NCI-H2107 treated with DMSO at 0.1 percent for 48 hours (cell line): ENCODE measurements at regions not wholly inside any gene's neighbourhood (a gene's known extent, or its start where the extent isn't known, plus 50 kb on each side); places are given as distances from the start of the nearest gene placed in this dataset.

Experiments used
- DNase-seq: peaks from one replicate; lab custom pipeline; 2025; ENCODE audit not compliant: unreplicated experiment; lab: John Stamatoyannopoulos, UW

DNA sequence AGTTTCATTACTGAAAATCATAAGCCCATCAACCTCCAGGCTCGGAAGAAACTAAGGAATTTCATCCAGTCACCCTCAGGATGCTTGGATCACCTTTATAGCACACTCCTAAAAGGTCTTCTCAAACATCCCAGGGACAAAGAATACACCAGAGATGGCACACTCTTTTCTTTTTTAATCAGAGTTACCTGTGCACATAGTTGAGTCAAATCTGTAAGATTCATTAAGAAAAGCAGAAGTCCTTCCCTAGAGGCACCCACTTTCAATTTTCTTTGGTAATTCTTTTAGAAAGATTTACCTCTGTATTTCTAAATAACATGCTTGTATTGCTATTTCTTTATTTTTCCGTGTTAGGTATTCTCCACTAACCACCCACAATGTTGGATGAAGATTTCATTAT is 50.6 kb upstream of the IL6 start:
- no peak for DNase-seq

DNA sequence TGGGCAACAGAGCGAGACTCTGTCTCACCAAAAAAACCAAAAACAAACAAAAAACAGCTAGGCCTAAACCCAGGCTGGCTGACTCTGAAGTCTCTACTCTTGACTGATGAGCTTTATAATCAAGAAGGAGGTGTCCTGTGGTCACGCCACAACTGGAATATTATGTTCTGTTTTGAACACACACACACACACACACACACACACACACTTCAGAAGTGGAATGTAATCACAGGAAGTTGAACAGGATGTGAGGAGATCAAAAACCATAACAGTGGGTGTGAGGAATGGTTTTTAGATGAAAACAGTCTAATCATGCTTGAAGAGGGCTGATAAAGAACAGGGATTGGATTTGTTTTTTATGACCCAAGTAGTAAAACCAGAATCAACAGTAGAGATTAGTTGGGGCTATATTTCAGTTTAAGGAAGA is 51.1 kb upstream of the IL6 start:
- no peak for DNase-seq

DNA sequence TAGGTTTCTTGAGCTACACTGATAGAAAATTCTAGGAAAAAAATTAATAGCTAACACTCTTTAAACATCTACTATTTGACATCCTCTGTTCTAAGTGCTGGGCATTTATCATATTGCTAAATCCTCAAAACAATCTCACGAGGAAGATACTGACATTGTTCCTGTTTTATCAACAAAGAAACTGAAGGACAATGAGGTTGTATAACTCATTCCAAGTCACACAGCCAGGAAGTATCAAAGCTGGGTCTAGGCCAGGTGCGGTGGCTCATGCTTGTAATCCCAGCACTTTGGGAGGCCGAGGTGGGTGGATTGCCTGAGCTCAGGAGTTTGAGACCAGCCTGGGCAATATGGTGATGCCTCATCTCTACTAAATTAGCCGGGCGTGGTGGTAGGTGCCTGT is 51.6 kb upstream of the IL6 start:
- DNase-seq = no peak

DNA sequence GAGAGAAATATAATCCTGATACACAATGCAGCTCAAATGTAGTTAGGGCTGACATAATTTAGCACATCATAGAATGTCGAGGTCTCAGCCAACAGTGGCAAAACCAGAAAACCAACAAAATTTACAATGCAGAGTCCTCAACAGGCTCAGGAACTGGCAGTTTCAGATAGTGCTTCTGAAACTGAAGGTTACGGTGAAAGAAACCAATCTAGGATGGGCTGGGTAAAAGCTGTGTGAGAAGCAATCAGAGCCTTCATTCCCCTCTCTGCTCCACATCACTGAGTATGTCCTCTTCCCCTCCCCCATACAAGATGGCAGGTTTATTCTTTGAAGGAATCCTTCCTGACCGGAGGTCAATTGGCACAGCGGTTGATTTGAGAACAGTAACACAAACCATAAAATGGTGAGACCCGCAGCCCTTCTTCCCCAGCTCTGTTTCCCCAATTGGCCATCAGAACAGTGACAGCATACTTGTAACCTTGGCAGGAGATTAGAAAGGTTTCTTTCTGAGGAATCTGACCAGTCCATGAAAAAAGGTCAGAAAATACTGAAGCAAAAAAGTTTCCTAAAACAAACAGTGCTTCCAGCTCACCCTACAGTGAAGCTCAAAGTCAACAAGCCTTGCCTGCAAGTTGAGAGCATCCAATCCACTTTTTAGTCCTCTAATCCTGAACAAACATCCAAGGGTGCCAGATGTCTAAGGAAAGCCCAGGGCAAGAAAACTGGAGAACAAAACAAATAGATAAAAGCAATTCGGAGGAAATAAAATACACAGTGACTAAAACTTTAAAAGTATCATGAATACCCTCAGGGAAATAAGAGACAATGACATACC is 53.9 kb upstream of the IL6 start:
- DNase-seq = no peak

DNA sequence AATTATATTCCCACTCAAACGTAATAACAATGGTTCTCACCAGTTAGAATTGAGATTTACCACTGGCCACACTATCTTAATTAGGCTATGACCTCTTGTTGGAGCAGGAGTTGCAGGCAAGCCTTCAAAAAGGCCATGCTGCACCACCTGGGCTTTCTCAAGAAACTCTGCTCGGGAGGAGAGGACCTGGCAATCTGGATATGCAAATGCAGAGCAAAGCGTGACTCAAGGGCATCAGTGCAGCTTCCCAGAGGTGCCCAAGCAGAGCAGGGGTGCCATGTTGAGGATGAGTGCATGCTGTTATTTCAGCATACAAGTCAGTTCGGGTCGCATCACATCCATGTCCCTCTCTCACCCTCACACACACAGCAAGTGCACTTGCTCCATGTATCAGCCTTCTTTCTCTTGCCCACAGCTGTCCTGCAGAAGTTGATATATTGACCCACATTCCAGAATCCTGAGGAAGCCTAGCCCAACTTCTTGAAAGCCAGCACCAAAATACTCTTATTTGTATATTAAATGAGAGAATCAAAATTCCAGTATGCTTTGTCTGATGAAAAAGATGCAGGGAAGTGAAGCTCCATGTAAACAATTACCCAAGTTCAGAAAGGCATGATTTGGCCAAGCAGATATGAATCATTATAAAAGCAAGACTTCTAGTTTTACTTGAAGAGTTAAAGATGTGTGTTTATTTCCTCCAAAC is 55.7 kb upstream of the IL6 start:
- DNase-seq = no peak

DNA sequence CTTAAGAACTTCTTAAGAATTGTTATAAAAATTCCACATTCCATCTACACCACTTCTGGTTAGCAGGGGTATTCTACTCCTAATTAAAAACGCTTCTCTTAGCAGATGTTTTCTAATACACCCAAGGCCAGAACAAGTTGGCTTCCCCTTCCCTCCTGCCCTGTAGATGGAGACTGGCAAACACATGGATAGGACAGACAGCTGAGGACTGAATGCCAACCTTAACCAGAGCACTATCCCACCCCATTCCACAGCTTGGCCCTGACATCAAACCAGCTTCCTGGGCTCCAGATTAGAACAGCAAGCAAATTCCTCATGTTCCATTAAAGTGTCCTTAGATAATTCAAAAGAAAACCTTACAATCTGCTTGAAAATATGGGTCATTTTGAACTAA is 56.6 kb upstream of the IL6 start:
- DNase-seq = no peak

DNA sequence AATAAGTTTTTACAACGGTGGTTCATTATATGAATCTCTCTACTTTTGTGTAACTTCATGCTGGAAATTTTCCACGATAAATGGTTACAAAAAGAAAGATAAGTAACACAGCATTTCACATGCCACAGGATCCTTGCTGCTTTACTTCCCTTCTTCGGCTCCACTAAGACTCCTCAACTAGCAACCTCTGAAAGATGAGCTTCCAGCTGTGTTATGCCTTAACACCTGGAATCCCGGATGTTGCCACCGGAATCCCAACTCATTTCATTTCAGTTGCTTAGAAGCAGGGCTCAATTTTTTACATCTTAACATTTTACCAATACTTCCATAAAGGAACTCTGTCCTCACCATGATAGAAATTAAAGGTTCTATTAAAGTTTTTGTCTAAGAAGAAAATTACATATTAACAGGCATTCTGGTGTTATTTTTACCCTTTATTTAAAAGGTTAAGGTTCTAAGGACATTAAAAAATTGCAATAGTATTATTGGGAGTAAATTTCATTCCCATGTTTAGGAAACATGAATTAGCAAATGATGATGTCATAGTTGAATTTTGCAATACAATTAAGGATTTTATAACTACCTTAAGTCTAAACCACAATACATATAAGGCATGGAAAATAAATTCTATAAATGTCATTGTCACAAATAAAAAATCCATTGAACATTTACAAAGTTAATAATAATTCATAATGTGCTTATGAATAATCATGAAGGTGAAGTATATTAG is 57.1 kb upstream of the IL6 start:
- DNase-seq = no peak

DNA sequence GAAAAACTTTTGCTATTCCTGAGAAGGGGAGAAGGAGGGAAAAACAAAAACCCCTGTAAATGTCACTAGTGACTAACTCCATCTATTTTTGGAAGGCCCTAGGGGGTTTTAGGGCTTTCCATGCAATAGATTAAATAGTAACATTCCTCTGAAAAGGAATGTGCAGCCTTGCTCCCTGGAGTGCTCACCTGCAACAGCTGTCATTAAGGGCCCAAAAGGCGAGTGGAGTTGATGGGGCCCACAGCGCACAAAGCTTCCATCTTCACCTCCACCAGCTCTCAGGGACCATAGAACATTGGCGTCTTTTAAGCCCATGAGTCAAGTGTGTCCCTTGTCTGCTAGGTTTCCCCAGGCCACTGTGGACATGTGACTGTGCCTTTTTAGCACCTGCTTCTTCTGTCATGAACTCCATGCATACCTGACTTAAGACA is 58.0 kb upstream of the IL6 start:
- DNase-seq = no peak

DNA sequence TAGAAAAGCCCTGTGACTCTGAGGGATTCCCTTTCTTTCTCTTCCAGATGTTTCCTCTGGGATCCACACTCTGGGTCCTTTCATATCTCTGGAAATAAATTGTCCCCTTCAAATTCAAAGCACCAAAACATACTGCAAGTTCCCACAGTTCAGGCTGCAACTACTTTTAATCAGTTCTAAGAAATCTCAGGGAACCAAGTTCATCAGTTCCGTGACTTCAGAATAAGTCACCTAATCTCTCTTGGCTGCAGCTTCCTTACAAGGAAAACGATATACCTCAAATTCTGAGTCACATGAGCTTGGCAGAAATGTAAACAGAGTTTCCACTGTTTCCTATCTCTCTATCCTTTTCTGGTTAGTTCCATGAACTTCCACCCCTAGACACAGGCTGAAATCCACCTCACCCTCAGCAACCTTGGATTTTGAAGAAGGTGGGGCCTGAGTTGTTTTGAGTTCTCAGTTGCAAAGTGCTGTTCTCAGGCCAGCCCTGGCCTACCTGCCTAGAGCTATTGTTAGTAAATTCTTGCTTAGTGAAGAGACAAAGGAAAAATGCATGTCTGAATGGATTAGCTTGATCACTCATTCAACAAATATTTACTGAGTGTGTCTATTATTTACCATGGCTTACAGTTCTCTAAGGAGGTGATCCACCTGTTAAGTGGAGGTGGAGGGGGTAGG is 59.3 kb upstream of the IL6 start:
- no peak for DNase-seq

DNA sequence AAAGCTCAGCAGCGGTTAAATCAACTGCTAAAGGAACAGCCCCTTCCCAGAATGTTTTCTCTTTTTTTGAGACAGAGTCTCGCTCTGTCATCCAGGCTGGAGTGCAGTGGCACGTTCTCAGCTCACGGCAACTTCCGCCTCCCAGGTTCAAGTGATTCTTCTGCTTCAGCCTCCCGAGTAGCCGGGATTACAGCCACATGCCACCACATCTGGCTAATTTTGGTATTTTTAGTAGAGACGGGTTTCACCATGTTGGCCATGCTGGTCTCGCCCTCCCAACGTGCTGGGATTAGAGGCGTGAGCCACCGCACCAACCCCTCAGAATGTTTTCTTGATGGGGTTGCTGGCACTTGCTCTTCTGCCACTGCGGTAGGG is 59.8 kb upstream of the IL6 start:
- DNase-seq = no peak

DNA sequence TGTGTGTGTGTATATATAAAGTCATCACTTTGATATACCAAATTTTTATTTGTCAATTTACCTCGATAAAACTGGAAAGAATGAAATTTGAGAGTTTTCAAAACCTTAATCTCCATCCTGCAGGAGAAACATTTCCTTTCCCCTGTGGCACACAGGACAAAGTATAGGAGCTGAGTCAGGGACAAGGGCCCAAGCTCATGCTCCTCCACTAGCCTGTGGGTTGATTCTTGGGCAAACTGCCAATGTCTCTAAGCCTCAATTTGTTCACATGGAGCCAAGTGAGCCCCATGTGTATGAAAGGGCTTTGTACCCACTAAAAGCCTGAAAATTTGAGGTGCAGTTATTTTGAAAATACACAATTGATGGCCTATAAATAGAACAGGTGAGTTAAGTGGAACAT is 60.3 kb upstream of the IL6 start:
- DNase-seq = no peak

DNA sequence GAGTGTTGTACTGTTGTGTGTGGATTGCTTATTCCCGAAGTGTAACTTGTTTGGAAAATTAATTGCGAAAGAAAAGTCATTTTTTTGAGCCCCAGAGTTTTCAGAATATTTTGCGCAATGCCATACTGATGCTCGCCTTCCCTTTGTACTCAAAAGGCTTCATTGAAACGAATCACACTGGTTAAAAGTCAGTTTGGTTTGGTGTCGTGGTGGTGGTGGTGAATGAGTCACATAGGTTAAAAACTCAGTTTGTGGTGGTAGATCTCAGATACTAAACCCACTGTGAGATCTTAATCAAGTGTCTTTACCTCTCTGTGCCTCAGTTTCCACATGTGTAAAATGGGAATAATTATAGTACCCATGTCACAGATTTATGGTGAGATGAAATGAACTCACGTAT is 61.1 kb upstream of the IL6 start:
- no peak for DNase-seq

DNA sequence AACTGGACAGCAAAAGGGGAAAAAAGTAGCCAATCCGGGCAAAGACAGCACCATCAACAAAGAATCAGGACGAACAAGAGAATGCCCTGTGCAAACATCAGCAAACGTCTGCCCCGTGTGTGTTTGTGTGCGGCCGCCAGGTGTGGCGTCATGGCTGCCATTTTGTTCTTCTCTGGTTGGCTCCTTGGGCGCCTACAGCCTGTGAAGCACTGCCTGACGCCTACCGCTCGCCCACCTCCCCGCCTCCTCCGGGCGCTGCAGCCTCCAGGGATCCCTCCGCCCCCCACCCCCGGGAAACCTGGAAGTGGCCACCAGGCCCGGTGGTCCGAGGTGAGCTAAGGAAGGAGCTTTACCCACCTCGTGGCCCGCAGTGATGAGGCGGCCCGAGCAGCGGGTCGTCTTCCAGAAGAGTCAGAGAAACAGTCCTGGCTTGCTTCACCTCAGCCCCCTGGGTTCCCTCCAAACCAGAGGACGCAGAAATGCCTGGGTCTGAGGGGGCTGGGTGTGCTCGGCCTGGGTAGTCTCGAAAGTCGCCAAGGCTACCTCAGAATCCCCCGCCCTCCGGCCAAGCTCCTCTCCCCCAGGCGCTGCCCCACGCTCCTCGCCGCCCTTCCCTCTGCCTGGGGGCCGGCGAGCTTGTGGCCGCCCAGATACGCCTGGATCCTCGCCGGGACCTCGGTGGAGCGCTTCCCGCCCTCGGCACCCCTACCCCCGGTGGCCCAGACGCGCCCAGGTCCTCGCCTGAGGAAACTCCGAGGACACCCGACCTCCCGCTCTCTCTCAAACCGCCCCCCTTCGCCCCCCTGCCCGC is 61.8 kb upstream of the IL6 start:
- no peak for DNase-seq

DNA sequence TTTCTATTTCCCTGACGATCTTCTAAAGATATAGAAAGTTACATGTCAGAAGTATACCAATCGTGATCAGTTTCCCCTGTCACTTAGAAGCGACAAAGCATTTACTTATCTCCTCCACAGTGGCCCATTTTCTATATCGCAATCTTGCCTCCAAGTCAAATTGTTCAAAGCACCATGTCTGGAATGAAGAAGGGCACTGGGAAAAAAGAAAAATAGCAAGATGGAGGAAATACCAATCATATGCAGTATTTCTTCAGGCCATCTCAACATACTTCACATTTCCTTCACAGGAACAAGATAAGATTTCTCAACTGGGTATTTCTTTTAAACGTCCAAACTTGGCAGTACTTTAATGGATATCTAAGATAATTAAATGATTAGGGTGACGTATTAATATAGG is 63.3 kb upstream of the IL6 start:
- no peak for DNase-seq

DNA sequence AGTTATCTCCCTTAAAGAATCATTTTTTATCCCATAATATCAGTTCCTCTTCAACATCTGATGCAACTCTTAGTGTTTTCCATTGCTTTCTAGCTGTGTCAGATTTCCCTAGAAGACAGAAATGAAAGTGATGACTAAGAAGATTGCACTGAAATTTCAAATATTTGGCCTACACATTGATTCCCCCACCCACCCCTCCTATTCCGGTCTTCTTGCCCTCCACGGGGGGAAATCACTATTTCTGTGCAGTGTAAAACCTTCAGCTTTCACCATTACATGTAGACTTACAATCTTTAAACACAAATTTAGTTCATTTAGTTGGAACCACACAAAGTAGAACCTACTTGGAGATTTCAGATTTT is 63.7 kb upstream of the IL6 start:
- no peak for DNase-seq

DNA sequence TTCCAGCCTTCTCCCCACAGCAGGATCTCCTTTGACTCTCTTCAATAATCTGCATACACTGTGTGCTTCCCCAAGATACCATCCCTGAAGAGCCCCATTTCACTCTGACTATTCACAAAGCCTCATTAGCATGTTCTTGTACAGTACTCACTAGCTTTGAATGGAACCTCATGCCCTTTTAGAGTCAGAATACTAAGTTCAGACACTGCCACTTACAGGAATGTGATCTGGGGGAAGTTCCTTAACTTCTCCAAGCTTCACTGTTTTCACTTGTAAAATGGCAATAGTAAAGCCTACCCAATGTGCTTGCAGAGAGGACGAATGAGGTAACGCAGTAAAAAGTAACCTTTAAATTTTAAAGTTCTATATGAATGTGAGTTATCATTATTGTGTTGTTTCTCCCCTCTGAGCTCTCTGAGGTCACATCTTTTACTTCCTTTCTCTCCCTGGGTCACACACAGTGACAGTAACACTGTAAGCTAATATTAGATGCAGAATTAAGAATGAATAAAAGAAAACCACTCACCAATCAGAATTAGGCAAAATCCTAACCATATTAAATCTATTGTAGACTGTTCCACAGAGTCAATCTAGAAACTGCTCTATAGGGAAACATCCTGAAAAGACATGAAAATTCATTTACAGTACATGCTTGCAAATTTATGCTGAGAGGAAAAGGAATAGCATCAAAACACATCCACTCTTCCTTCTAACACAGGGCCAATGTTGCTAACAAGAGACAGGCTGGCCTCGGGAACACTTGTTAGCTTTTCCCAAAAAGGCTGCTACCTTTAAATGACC is 64.2 kb upstream of the IL6 start:
- DNase-seq = no peak

DNA sequence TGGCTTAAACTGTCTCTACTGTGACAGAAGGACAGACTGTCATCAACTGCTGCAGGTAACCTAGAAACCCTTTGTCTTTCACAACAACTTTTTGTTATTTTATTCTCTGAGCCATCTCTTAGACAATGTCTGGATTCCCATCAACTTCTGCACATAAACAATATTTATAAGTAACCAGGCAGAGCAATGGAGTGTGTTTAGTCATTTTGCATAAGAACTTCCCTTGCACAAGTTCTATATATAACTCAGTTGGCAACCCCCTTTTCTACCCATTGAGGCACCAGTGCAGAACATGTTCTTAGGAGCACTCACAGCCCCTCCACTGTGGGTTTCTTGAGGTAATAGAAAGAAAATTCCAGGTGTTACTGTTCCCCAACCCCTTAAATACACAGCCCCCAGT is 65.0 kb upstream of the IL6 start:
- no peak for DNase-seq

DNA sequence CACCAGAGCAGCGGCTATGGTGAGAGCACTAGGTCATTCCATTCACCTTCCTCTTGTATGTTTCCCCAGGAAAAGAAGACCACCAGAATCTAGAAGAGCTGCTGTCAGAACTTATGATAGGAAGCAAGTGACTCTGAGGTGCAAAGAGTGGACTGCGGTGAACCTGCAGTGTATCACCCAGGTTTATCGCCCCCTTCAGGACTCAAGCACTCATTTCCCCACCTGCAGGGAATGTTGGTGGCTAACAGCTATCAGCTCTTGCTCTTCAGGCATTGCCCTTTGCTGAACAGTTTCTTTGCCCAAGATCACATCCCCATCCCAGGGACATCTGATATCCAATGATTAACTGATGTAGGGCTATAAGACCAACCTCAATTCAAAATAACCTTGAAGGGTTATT is 66.3 kb upstream of the IL6 start:
- no peak for DNase-seq

DNA sequence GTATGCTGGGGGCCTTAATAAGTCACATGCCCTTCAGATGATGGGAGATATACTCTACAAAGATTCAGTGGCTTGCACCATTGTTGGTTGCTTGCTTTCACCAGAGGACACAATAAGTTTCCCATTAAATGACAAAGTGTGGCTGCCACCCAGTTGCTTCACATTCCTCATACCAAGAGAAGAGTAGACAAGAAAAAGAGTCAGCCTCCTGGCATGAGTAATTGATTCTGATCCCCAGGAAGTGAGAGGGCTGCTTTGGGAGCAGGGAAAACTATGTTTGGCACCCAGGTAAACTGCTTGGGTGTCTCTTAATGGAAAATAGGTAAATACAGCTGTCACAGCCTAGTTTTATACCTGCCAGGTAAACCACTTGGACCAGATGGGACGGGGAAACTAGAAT is 66.7 kb upstream of the IL6 start:
- no peak for DNase-seq

DNA sequence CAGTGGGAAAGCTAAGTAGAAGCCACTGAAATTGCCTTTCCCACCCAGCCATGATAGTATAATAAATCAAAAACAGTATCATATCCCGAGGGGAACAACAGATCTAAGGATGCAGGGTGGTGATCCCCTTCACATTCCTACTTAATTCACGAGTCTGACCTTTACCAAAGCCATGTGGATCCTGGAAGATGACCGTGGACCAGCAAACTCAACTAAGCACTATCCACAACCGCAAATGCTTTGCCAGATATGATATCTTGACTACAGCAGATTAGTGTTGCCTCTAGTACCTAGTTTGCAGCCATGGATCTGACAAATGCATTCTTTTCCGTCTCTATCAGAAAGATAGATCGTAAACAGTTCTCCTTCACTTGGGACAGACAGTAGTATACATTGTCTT is 67.3 kb upstream of the IL6 start:
- no peak for DNase-seq
